IMR-90 (cell line): ENCODE measurements at regions not wholly inside any gene's neighbourhood (a gene's known extent, or its start where the extent isn't known, plus 50 kb on each side); places are given as distances from the start of the nearest gene placed in this dataset.

Experiments used
- ATAC-seq: fragments of 200-7000 bp; cut with Tn5 transposase; 2 replicates; pipeline ENCODE4 v1.9.1; 2020; ENCODE audit warnings: low read depth, mild to moderate bottlenecking, moderate library complexity
- BruUV-seq: library from RNA; stranded (reverse); fragments of 400-500 nt; replicated peaks from 2 replicates; lab custom pipeline; 2021; lab: Mats Ljungman, UMichigan
- CTCF ChIA-PET: fragments of 300-600 bp; formaldehyde crosslinking; extraction: SDS; loops from one replicate; lab custom pipeline; 2021; ENCODE audit warnings: antibody characterized with exemption; lab: Yijun Ruan, JAX
- POLR2A ChIA-PET: fragments of 300-600 bp; sonication (Branson Sonifier 250); formaldehyde crosslinking; loops from one replicate; lab custom pipeline; 2022; ENCODE audit warnings: antibody characterized with exemption; ENCODE audit not compliant: unreplicated experiment; lab: Charles Lee
- DNase-seq: peaks from one replicate; pipeline ENCODE4 v3.0.0; 2013
- H2AFZ ChIP-seq: replicated peaks from 2 replicates; pipeline ENCODE3; 2013; ENCODE audit warnings: low read length, mild to moderate bottlenecking; ENCODE audit not compliant: poor library complexity
- H2AK5ac ChIP-seq: 2 replicates; pipeline ENCODE4 v1.6.1; 2013; ENCODE audit warnings: low read depth, low read length, inconsistent platforms
- H2AK9ac ChIP-seq: replicated peaks from 2 replicates; pipeline ENCODE3; 2013; ENCODE audit warnings: mild to moderate bottlenecking, low read depth, low read length, moderate library complexity; ENCODE audit not compliant: poor library complexity
- H2BK120ac ChIP-seq: 2 replicates; pipeline ENCODE4 v1.6.1; 2013; ENCODE audit warnings: low read depth, low read length, inconsistent platforms
- H2BK15ac ChIP-seq: 3 replicates; pipeline ENCODE4 v1.6.1; 2013; ENCODE audit warnings: low read depth, low read length, inconsistent platforms
- H2BK20ac ChIP-seq: 2 replicates; pipeline ENCODE4 v1.6.1; 2013; ENCODE audit warnings: low read depth, mild to moderate bottlenecking, inconsistent platforms, low read length, moderate library complexity
- H2BK5ac ChIP-seq: 2 replicates; pipeline ENCODE4 v1.6.1; 2013; ENCODE audit warnings: mild to moderate bottlenecking, low read depth, low read length, inconsistent platforms; ENCODE audit not compliant: poor library complexity, severe bottlenecking
- H3K14ac ChIP-seq: replicated peaks from 2 replicates; pipeline ENCODE4 v1.6.1; 2013; ENCODE audit warnings: low read depth, low read length, inconsistent platforms
- H3K18ac ChIP-seq: 2 replicates; pipeline ENCODE4 v1.6.1; 2013; ENCODE audit warnings: low read depth, low read length, control low read depth
- H3K23ac ChIP-seq: 2 replicates; pipeline ENCODE4 v1.6.1; 2013; ENCODE audit warnings: low read depth, low read length, inconsistent platforms
- H3K27ac ChIP-seq: 2 replicates; pipeline ENCODE4 v1.5.1; 2013; ENCODE audit warnings: mild to moderate bottlenecking, control low read depth, low read length; ENCODE audit not compliant: insufficient read depth
- H3K27me3 ChIP-seq: 2 replicates; pipeline ENCODE4 v1.6.1; 2013; ENCODE audit warnings: low read length; ENCODE audit not compliant: control insufficient read depth, insufficient read depth
- H3K36me3 ChIP-seq: 2 replicates; pipeline ENCODE4 v1.6.1; 2013; ENCODE audit warnings: low read length, mixed read lengths; ENCODE audit not compliant: control insufficient read depth, insufficient read depth
- H3K4ac ChIP-seq: 2 replicates; pipeline ENCODE4 v1.6.1; 2013; ENCODE audit warnings: low read depth, low read length, inconsistent platforms
- H3K4me1 ChIP-seq: 2 replicates; pipeline ENCODE4 v1.6.1; 2013; ENCODE audit warnings: low read length, mixed read lengths; ENCODE audit not compliant: control insufficient read depth, insufficient read depth
- H3K4me2 ChIP-seq: 2 replicates; pipeline ENCODE4 v1.6.1; 2013; ENCODE audit warnings: low read depth, mild to moderate bottlenecking, control low read depth, low read length, moderate library complexity
- H3K4me3 ChIP-seq: 2 replicates; pipeline ENCODE4 v1.5.1; 2013; ENCODE audit warnings: low read depth, mild to moderate bottlenecking, control low read depth, low read length, moderate library complexity; ENCODE audit not compliant: insufficient read depth
- H3K56ac ChIP-seq: 2 replicates; pipeline ENCODE4 v1.6.1; 2013; ENCODE audit warnings: low read length, inconsistent platforms; ENCODE audit not compliant: insufficient read depth; ENCODE audit errors: extremely low read depth
- H3K79me1 ChIP-seq, 2 experiments: 2 replicates each; pipeline ENCODE4 v1.6.1; 2013; ENCODE audit warnings: low read length in 2 of 2, inconsistent platforms in 1 of 2, low read depth in 1 of 2
- H3K9ac ChIP-seq: 2 replicates; pipeline ENCODE4 v1.6.1; 2013; ENCODE audit warnings: low read depth, low read length, control low read depth
- H3K9me1 ChIP-seq: 2 replicates; pipeline ENCODE4 v1.6.1; 2013; ENCODE audit warnings: low read length, inconsistent platforms; ENCODE audit not compliant: insufficient read depth
- H3K9me3 ChIP-seq: 2 replicates; pipeline ENCODE4 v1.6.1; 2013; ENCODE audit warnings: low read length; ENCODE audit not compliant: control insufficient read depth, insufficient read depth
- H4K20me1 ChIP-seq: 2 replicates; pipeline ENCODE4 v1.6.1; 2013; ENCODE audit warnings: low read length, inconsistent platforms; ENCODE audit not compliant: insufficient read depth
- H4K5ac ChIP-seq: 2 replicates; pipeline ENCODE4 v1.6.1; 2013; ENCODE audit warnings: mild to moderate bottlenecking, low read depth, low read length, control low read depth
- H4K8ac ChIP-seq, 2 experiments: 2 replicates each; pipeline ENCODE4 v1.6.1; 2013; ENCODE audit warnings: low read depth in 2 of 2, low read length in 2 of 2, control low read depth in 1 of 2, inconsistent platforms in 1 of 2
- H4K91ac ChIP-seq: 2 replicates; pipeline ENCODE4 v1.6.1; 2013; ENCODE audit warnings: low read depth, low read length, inconsistent platforms; ENCODE audit not compliant: insufficient read depth
- CHD1 ChIP-seq: IDR thresholded peaks from 2 replicates; pipeline ENCODE4 v1.6.1; 2012; ENCODE audit warnings: low read depth, low read length, improper control_type of control experiment
- ELK1 ChIP-seq: fragments of 150-350 bp; IDR thresholded peaks from 2 replicates; pipeline ENCODE4 v1.6.1; 2016; ENCODE audit warnings: low read depth, mild to moderate bottlenecking, low read length, moderate library complexity, borderline replicate concordance
- FOS ChIP-seq: fragments of 150-350 bp; IDR thresholded peaks from 2 replicates; pipeline ENCODE4 v1.6.1; 2016; ENCODE audit warnings: low read depth, low read length
- MAFK ChIP-seq: IDR thresholded peaks from 2 replicates; pipeline ENCODE4 v1.6.1; 2012; ENCODE audit warnings: low read depth, low read length, improper control_type of control experiment
- MAZ ChIP-seq: IDR thresholded peaks from 2 replicates; pipeline ENCODE4 v1.6.1; 2012; ENCODE audit warnings: low read depth, mild to moderate bottlenecking, low read length, improper control_type of control experiment, moderate library complexity, borderline replicate concordance
- MXI1 ChIP-seq: IDR thresholded peaks from 2 replicates; pipeline ENCODE4 v1.6.1; 2012; ENCODE audit warnings: low read depth, mild to moderate bottlenecking, low read length, moderate library complexity, borderline replicate concordance
- POLR2A ChIP-seq: IDR thresholded peaks from 2 replicates; pipeline ENCODE4 v1.6.1; 2012; ENCODE audit warnings: mild to moderate bottlenecking, low read depth, low read length
- RAD21 ChIP-seq: IDR thresholded peaks from 2 replicates; pipeline ENCODE4 v1.6.1; 2012; ENCODE audit warnings: low read length, improper control_type of control experiment
- RFX5 ChIP-seq: IDR thresholded peaks from 2 replicates; pipeline ENCODE4 v1.8.0; 2012; ENCODE audit warnings: low read depth, mild to moderate bottlenecking, low read length, moderate library complexity
- SMC3 ChIP-seq: fragments of 150-350 bp; IDR thresholded peaks from 2 replicates; pipeline ENCODE4 v1.6.1; 2016; ENCODE audit warnings: low read depth, mild to moderate bottlenecking, antibody characterized with exemption, low read length, moderate library complexity
- USF2 ChIP-seq: fragments of 150-350 bp; IDR thresholded peaks from 2 replicates; pipeline ENCODE4 v1.6.1; 2017; ENCODE audit warnings: mild to moderate bottlenecking, antibody characterized with exemption, low read length, low read depth
- whole genome bisulfite sequencing, 2 experiments: methylation state at CpG; one replicate each; pipeline versions ENCODE4 v1.1.5 to v1.1.7; 2013; ENCODE audit warnings: missing lambda C conversion rate in 2 of 2; ENCODE audit not compliant: insufficient read length in 1 of 2; ENCODE audit errors: extremely low coverage in 2 of 2; 5-methylcytosine and 5-hydroxymethylcytosine counted together
- dilution Hi-C: fragments of 300-500 bp; cut with HindIII; formaldehyde crosslinking; loops from one replicate; pipeline ENCODE4 v1.14.3; 2018; ENCODE audit warnings: low sequenced_read_pairs; ENCODE audit not compliant: unreplicated experiment
- in situ Hi-C: fragments of 300-500 bp; cut with MboI; formaldehyde crosslinking; loops from 3 replicates; pipeline ENCODE4 v1.14.3; 2019; ENCODE audit warnings: low sequenced_read_pairs, inconsistent platforms, mixed read lengths
- intact Hi-C: fragments of 100-400 bp; cut with micrococcal nuclease; formaldehyde crosslinking; loops from 2 replicates; pipeline ENCODE4 v1.10.0; 2022

- Histone ChIP-seq H3K9ac (no peak overlapping the region), H2BK120ac (no peak overlapping the region), H2BK5ac (no peak overlapping the region), H4K91ac (no peak overlapping the region), H3K36me3 (no peaks in the 10 kb centered on the region), H4K20me1 (no peaks in the 10 kb centered on the region), H2AK9ac (no peak overlapping the region), H3K4me3 (no peak overlapping the region), H3K4ac (no peak overlapping the region), H3K18ac (no peak overlapping the region), H3K56ac (no peak overlapping the region), H3K4me1 (peaks cover 4% of the 10 kb centered on the region; the same call in 1 of the 2 replicates), H3K4me2 (no peak overlapping the region), H2AK5ac (no peak overlapping the region), H2BK15ac (no peak overlapping the region), H3K14ac (0 out of 2 replicates have a peak overlapping the region, but pooled peaks have one; percentile 1), H3K27me3 (no peaks in the 10 kb centered on the region), H3K9me3 (no peaks in the 10 kb centered on the region), H3K27ac (no peak overlapping the region), H4K5ac (no peak overlapping the region), H4K8ac (no peak overlapping the region), H2BK20ac (no peak overlapping the region), H3K9me1 (peaks cover 3% of the 10 kb centered on the region; the same call in 1 of the 2 replicates), H2AFZ (no peak overlapping the region), H3K23ac (no peak overlapping the region), H3K79me1 (no peaks in the 10 kb centered on the region)
- intact Hi-C loops, result no loop called here
- ATAC-seq (no peak), DNase-seq (no peak)
- TF ChIP-seq SMC3 (no peak), POLR2A (no peak), FOS (no peak), RFX5 (no peak), MXI1 (no peak), ELK1 (no peak), RAD21 (no peak), CHD1 (no peak), MAZ (no peak), MAFK (no peak), USF2 (no peak)
- ChIA-PET POLR2A (no interaction called here), CTCF (no interaction called here)
- in situ Hi-C loops, result no loop called here
- BruUV-seq, result no TSS peak
- dilution Hi-C loops, result no loop called here
- WGBS, 2 experiments, result 60% methylated on average over 1 of the region's 4 CpGs; no CpG with 5 or more reads in 1 of the 2 experiments
Measured at GRCh38 chr1:222104097-222104496, 362.2 kb upstream of the DUSP10 start.
